GM19035 (cell line): ENCODE measurements at regions not wholly inside any gene's neighbourhood (a gene's known extent, or its start where the extent isn't known, plus 50 kb on each side); places are given as distances from the start of the nearest gene placed in this dataset.
A peak's percentile ranks its signal among the peaks of the same experiment; 100 is the strongest.
"Not testable (repeated sequence)": the region's sequence is repeated elsewhere in the genome, so short reads cannot be mapped to it uniquely, and the experiment has no call there.

ENCODE experiments used
- ATAC-seq: cut with Tn5 transposase; IDR thresholded peaks from one replicate; pipeline ENCODE4 v1.9.1; 2021; ENCODE audit not compliant: unreplicated experiment

GRCh38 chr6:71007298-71007697 lies 50.4 kb upstream of the B3GAT2 start:
- ATAC-seq, result not testable (repeated sequence)

- no peak for ATAC-seq
These were observed 55.1 kb upstream of the B3GAT2 start for GRCh38 chr6:71011871-71012371.

DNA sequence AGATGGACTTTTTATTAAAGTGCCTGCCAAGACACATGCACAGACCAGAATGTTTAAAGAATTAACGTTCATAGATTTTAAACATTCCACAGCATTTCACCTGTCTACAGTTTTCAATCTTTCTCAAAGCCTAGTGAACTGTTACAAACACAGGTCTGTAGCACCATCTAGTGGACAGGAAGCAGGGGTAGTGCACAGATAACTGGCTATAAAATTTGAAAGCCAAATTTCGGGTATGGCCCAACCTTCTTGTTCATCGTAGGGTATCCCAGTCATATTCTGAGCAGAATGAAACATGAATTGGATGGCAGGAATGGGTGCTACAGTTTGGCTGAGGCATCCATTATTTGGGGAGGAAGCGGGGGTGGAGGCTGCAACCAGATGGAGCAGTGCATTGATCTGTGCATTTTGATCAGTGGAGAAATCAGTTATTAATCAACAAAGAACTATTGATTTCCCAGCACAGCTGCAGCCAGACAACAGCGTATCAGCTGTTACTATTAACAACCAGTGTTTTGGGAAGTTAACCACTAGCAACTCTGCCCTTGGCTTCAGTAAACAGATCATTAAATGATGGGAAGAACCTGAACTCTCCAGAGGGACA lies 56.1 kb upstream of the B3GAT2 start:
- peak; percentile 84 for ATAC-seq

DNA sequence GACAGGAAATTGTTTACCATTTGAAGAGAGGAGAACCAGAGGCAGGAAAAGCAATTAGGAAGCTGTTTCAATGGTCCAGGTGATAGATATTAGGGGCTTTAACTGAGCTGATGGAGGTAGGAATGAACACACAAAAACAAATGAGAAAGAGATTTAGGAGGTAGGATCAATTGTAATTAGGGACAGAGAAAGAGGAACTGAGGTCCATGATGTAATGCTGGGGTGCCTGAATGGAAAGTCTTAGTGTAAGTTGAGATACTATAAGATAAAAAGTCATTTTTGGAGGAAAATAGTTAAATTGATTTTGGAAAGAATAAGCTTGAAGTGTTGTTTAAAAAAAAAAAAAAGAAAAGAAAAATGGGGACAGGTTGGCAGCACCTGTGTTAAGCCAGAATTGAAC lies 58.5 kb upstream of the B3GAT2 start:
- no peak for ATAC-seq

DNA sequence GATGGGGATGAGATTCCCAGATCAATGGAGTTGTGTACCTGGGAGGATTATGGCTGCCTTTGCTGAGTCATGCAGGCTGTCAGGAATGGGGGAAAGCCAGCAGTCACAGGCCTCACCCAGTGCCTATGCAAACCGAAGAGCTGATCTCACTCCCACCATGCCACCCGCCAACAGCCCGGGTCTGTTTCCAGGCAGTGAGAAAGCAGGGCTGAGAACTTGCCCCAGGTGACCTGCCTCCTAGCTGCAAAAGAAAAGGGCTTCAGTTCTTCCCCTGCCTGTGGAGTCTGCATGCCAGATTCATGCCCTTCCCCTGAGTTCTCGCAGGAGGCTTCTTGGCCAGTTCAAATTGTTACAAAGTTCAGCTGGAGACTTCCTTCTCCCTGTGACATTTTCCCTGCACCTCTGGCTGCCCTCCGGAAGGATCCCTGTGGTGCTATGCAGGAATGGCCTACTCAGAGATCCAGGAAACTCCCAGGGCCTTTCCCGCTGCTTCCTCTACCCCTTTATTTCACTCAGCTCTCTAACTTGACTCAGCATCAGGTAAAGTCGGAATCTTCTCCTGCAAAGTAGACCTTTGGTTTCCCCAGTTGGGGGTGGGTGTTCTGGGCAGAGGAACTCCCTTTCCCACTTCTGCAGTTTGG lies 71.5 kb upstream of the B3GAT2 start:
- ATAC-seq, result no peak

DNA sequence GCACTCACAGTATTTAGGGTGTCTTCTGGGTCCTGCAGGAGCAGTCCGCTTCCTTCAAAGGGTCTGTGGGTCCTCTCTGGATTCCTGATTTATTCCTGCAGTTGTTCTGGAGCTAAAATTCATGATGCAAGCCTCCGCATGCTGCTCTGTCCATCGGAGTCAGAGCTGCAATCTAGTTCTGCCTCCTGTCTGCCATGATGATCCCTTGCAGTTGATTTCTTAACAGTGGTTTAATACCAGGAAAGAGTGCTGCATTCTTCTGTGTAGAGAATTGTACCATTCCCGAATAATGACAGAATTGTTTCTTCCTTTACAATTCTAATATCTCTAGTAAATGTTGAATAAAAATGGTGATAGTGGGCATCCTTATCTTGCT lies 72.0 kb upstream of the B3GAT2 start:
- ATAC-seq, result no peak

DNA sequence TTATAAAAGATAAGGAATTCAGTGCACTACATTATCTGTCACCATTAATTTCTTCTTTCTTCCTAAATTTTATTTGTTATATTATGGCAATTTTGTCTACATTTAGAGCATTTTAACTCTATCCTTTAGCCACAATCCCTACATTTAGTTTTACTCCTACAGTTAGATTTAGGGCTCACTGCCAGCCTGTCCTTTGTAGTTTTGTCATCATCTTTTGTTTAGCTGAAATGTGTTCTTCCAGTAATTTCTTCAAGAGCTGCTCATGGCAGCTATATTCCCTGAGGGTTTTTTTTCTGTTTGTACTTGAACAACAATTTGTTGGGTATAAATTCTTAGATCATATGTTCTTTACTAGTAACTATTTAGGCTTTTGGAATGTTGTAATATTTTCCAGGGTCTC lies 72.7 kb upstream of the B3GAT2 start:
- ATAC-seq, result no peak

- no peak for ATAC-seq
These were observed 75.1 kb upstream of the B3GAT2 start for GRCh38 chr6:71031912-71032311.

DNA sequence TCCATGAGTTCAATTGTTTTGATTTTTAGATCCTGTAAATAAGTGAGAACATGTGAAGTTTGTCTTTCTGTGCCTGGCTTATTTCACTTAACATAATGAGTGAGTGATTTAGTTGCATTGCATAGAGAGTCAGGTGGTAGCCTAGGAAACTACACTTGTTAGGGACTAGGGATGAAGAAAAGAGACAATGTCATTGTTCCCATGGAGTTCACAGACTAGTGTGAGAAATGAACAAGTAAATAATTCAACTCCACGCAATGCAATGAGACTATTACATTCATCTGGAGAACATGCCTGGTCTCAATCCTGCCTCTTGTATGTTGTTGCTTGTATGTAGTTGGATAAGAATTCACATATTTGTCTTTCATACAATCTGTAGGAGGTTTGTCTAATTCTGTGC lies 76.3 kb upstream of the B3GAT2 start:
- no peak for ATAC-seq

GRCh38 chr6:71033890-71034289 lies 77.0 kb upstream of the B3GAT2 start:
- no peak for ATAC-seq

- ATAC-seq, result no peak
These were observed 77.9 kb upstream of the B3GAT2 start for GRCh38 chr6:71034563-71035345.

GRCh38 chr6:71035871-71036270 lies 79.0 kb upstream of the B3GAT2 start:
- no peak for ATAC-seq

DNA sequence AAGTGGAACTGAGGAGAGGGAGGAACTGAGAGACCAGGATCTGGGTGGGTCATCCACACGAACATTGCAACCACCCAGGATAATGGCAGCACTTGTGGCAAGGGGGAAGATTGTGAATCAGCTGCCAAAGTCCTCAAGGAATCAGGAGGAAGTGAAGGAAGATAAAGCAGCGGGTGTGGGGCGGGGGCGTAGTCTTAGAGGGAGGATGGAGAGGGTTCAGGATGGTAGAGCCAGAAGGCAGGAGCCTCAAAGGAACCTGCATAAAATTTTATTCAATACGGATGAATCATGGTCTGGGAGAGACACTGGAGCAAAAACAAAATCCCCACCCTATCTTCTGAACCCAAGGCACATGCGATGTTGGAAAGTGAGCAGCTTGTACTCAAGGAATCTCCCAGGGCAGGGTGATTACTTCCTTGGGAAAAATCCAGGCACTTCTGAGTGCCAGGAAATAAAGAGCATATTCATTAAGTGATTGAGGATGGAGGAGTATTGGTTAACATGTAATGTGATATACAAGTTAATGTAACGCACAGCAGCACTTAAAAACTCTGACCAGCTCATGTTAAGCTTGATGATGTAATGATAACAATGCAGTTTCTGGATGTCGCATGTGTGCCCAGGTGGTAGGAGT lies 82.0 kb upstream of the B3GAT2 start:
- ATAC-seq, result no peak

DNA sequence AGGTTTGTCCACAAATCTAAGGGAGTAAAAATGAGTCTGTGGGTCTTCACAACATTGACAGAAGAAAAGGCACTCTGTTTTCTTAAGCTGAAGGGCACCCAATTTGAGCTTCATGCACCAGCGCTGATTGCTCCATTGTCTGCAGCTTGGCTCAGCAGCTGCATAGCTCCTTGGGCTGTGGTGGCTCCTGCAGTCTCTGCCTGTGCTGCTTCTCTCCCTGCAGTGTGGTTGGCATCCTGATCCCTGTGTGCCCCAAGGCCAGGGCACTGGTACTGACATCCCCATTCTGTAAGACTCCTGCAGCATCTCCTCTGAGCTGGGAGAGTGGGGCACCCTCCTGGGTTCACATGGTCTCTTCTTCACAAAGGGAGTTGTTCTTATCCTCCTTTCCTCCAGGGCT lies 83.2 kb upstream of the B3GAT2 start:
- ATAC-seq, result no peak

DNA sequence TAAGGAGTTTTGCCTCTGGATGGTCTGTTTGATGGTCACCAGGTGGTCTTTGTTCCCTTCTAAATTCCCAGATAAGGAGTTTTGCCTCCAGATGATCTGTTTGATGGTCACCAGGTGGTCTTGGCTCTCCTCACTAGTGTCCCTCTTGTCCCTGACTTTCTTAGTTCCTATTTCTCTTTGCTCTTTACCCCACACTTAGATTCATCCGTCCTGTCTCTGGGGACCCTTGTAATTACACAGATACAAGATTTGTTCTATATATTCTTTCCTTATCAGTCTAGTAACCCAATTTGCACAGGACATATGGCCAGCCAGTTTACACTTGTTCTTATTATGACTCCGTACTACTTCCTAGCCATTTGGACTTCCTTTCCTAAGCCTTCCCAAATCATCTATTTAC lies 84.0 kb upstream of the B3GAT2 start:
- no peak for ATAC-seq

GRCh38 chr6:71043902-71044301 lies 87.0 kb upstream of the B3GAT2 start:
- no peak for ATAC-seq

GRCh38 chr6:71044753-71045152 lies 87.9 kb upstream of the B3GAT2 start:
- ATAC-seq, result no peak

DNA sequence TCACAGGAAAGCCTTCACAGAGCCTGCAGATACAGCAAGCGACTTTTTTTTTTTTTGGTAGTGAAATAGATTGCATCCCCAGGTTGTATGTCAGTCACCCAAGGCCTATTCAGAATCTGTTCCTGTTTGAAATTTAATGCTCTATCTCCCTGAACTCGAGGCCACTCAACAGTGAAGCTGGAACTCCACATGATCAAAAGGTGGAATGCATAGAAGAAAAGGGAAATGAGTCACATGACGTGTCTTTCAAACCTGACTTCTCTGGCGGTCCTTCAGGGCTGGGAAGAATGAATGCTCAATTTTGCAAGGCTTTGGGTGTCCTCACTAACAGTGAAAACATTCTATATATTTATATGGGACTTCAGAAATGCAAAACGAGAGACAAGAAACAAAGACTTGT lies 88.4 kb upstream of the B3GAT2 start:
- no peak for ATAC-seq

GRCh38 chr6:71047417-71047816 lies 90.6 kb upstream of the B3GAT2 start:
- no peak for ATAC-seq

GRCh38 chr6:71048320-71049164 lies 91.7 kb upstream of the B3GAT2 start:
- no peak for ATAC-seq
